AG04450 (cell line): ENCODE measurements at regions not wholly inside any gene's neighbourhood (a gene's known extent, or its start where the extent isn't known, plus 50 kb on each side); places are given as distances from the start of the nearest gene placed in this dataset.

ENCODE experiments used
- CTCF ChIA-PET: fragments of 300-600, 350-600 bp; formaldehyde crosslinking; extraction: SDS; loops from one replicate; lab custom pipeline; 2022; ENCODE audit warnings: antibody characterized with exemption, inconsistent platforms; lab: Charles Lee
- POLR2A ChIA-PET: fragments of 350-600 bp; formaldehyde crosslinking; extraction: SDS; loops from one replicate; lab custom pipeline; 2021; ENCODE audit warnings: antibody characterized with exemption, inconsistent platforms; lab: Yijun Ruan, JAX
- DNase-seq: peaks from one replicate; pipeline ENCODE4 v3.0.0-alpha.2; 2011; ENCODE audit warnings: low read depth, low spot score
- H3K27ac ChIP-seq: one replicate; pipeline ENCODE4 v1.5.1; 2012; ENCODE audit warnings: low read depth, low read length, control low read depth
- H3K27me3 ChIP-seq: one replicate; pipeline ENCODE4 v1.6.0; 2012; ENCODE audit warnings: low read length; ENCODE audit not compliant: control insufficient read depth, insufficient read depth
- H3K4me3 ChIP-seq: 2 replicates; pipeline ENCODE4 v1.5.1; 2011; ENCODE audit warnings: mild to moderate bottlenecking, low read depth, low read length, control low read depth
- H3K9me3 ChIP-seq: 2 replicates; pipeline ENCODE4 v1.5.1; 2012; ENCODE audit warnings: low read length; ENCODE audit not compliant: control insufficient read depth, insufficient read depth
- TF ChIP-seq, protein P1 (sequence below): IDR thresholded peaks from 2 replicates; pipeline ENCODE4 v1.5.1; 2011; ENCODE audit warnings: low read depth, low read length, control low read depth, inconsistent platforms

GRCh38 chr3:193779933-193780332, 186.9 kb downstream of the OPA1 start:
- Histone ChIP-seq H3K27ac (no peak overlapping the region), H3K4me3 (no peak overlapping the region), H3K27me3 (peaks cover 62% of the 10 kb centered on the region), H3K9me3 (no peaks in the 10 kb centered on the region)
- TF ChIP-seq, protein P1, sequence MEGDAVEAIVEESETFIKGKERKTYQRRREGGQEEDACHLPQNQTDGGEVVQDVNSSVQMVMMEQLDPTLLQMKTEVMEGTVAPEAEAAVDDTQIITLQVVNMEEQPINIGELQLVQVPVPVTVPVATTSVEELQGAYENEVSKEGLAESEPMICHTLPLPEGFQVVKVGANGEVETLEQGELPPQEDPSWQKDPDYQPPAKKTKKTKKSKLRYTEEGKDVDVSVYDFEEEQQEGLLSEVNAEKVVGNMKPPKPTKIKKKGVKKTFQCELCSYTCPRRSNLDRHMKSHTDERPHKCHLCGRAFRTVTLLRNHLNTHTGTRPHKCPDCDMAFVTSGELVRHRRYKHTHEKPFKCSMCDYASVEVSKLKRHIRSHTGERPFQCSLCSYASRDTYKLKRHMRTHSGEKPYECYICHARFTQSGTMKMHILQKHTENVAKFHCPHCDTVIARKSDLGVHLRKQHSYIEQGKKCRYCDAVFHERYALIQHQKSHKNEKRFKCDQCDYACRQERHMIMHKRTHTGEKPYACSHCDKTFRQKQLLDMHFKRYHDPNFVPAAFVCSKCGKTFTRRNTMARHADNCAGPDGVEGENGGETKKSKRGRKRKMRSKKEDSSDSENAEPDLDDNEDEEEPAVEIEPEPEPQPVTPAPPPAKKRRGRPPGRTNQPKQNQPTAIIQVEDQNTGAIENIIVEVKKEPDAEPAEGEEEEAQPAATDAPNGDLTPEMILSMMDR: no peak
- CTCF ChIA-PET: interaction anchor here (1.2 to 12.5 kb wide), 10 partner anchors 8 to 564 kb away, joined by 3 to 280 read pairs (median 6); partner anchors contain the start of gene HES1
- DNase-seq: no peak
- POLR2A ChIA-PET: no interaction called here

DNA sequence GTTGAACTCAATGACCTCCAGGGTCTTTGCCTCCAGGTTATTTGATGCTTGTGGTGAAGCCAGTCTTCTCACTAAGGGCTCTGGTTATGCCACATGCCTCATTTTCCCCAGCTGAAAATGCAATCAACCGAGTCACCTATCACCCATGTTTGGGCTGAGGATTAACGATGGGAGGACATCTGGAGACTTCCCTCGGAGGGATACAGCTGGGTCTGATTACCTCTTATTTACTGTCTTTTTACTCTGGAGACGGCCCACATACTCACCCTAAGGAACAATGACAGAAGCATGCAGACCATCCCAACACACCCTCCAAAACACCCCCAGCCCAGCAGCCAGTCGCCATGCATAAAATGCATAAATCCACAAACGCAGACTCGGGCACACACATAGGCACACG, 187.4 kb downstream of the OPA1 start:
- Histone ChIP-seq H3K27ac (no peak overlapping the region), H3K4me3 (no peak overlapping the region), H3K27me3 (peaks cover 62% of the 10 kb centered on the region), H3K9me3 (no peaks in the 10 kb centered on the region)
- POLR2A ChIA-PET: no interaction called here
- TF ChIP-seq, protein P1: no peak
- no peak for DNase-seq
- CTCF ChIA-PET: interaction anchor here (0.6 to 12.5 kb wide), 24 partner anchors 13 to 618 kb away, joined by 3 to 280 read pairs (median 5); partner anchors contain the start of gene HES1

- CTCF ChIA-PET: interaction anchor here (0.6 to 12.5 kb wide), 43 partner anchors 9 to 627 kb away, joined by 3 to 280 read pairs (median 4); partner anchors contain the start of gene HES1
- Histone ChIP-seq H3K27me3 (peaks cover 61% of the 10 kb centered on the region), H3K4me3 (no peak overlapping the region), H3K9me3 (no peaks in the 10 kb centered on the region), H3K27ac (peak overlapping the region; percentile 11)
- POLR2A ChIA-PET: interaction anchor here (0.8 kb wide), 1 partner anchor 535 kb away, joined by 4 read pairs; no protein-coding TSS in a partner anchor
- peak; percentile 27 for DNase-seq
- TF ChIP-seq, protein P1: peak; percentile 87
Measured at GRCh38 chr3:193780810-193781478, 187.9 kb downstream of the OPA1 start.

DNA sequence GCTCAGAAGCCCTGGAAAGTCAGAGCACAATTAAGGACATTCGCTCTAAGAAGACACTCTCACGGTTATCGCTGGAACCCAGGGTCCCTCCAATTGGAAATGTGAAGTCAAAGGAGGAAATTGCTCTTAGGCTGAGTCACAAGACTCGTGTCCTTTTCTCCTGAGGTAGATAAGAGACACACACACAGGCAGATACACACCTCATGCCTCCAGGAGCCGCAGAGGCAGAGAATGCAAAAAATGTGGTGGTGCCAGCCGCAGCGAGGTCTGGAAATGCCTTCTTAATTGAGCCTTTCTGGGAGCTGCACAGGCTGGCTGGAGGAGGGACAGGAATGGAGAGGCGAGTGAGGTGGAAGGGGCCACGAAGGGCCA, 189.3 kb downstream of the OPA1 start:
- H3K9me3 ChIP-seq: no peaks in the 10 kb centered on the region
- no peak for DNase-seq
- no peak overlapping the region for H3K27ac ChIP-seq
- ChIA-PET POLR2A (no interaction called here), CTCF (interaction anchor here (1.3 to 12.5 kb wide), 3 partner anchors 10 to 533 kb away, joined by 3 to 280 read pairs (median 13); no protein-coding TSS in a partner anchor)
- H3K27me3 ChIP-seq: peaks cover 59% of the 10 kb centered on the region
- TF ChIP-seq, protein P1: no peak
- H3K4me3 ChIP-seq: no peak overlapping the region

GRCh38 chr3:193782747-193783146, 189.7 kb downstream of the OPA1 start:
- ChIA-PET CTCF (interaction anchor here (12.5 kb wide), 1 partner anchor 533 kb away, joined by 280 read pairs; no protein-coding TSS in a partner anchor), POLR2A (no interaction called here)
- no peaks in the 10 kb centered on the region for H3K9me3 ChIP-seq
- no peak overlapping the region for H3K27ac ChIP-seq
- H3K27me3 ChIP-seq: peaks cover 61% of the 10 kb centered on the region
- no peak for DNase-seq
- no peak overlapping the region for H3K4me3 ChIP-seq
- TF ChIP-seq, protein P1: no peak
